OCI-LY7 (cell line): ENCODE measurements at regions not wholly inside any gene's neighbourhood (a gene's known extent, or its start where the extent isn't known, plus 50 kb on each side); places are given as distances from the start of the nearest gene placed in this dataset.

Experiments
- CTCF ChIP-seq: fragments of 200-600 bp; sonication (generic); conservative IDR thresholded peaks from 2 replicates; pipeline ENCODE4 v1.5.1; 2014; ENCODE audit warnings: mild to moderate bottlenecking, antibody characterized with exemption, low read length, moderate library complexity, mixed read lengths
- EZH2phosphoT487 ChIP-seq: fragments of 200-600 bp; sonication (generic); IDR thresholded peaks from 2 replicates; pipeline ENCODE4 v1.6.1; 2018; ENCODE audit warnings: low read depth, borderline replicate concordance, mild to moderate bottlenecking, mixed run types, antibody characterized with exemption, low read length, moderate library complexity, mixed read lengths

DNA sequence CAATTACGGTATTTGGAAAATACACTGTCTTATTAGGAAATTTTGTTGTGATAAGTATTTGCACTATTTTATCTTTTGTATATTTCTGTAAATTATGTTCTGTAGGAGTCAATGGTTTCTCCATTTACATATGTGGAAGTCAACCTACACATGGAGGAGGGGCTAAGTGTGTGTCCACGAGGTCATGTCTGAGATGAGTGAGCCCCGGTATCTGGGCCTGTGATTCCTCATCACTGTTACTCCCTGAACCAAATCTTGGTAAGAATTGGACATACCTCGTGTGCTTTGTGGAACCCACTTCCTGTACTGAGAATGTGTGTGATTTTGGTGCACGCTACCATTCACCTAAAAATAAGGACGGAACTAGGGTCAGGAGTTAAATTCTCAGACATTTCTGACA lies 1105.5 kb downstream of the TMEM121 start:
- no peak for TF ChIP-seq CTCF
- no peak for TF ChIP-seq EZH2phosphoT487
